ENCODE measurements at regions not wholly inside any gene's neighbourhood (a gene's known extent, or its start where the extent isn't known, plus 50 kb on each side); places are given as distances from the start of the nearest gene placed in this dataset.

GRCh38 chr5:56712895-56713591 is 102.3 kb upstream of the MAP3K1 start:
- no peaks in the 10 kb centered on the region for H4K20me1 ChIP-seq (ENCODE audit: insufficient read depth, low read length)
- FAIRE-seq: no peak
- no peak for DNase-seq (ENCODE audit: low spot score)
- H3K4me2 ChIP-seq (ENCODE audit: low read depth, low read length): no peak overlapping the region
- no peak overlapping the region for H3K9ac ChIP-seq (ENCODE audit: insufficient read depth, low read depth, low read length)
- H3K4me1 ChIP-seq (ENCODE audit: insufficient read depth, low read length): no peaks in the 10 kb centered on the region
- ChIA-PET CTCF (ENCODE audit: low intra/inter-chr PET ratio, low total read pairs) (no interaction called here), POLR2A (no interaction called here)
- no peaks in the 10 kb centered on the region for H3K9me3 ChIP-seq (ENCODE audit: low read length)
- ATAC-seq: no peak
- no peak overlapping the region for H3K27ac ChIP-seq (ENCODE audit: extremely low read length, insufficient read depth, low read length)
- no peaks in the 10 kb centered on the region for H3K79me2 ChIP-seq (ENCODE audit: insufficient read depth, low read length)
- H3K4me3 ChIP-seq (replicated peaks in 1 of 3; ENCODE audit: insufficient read depth in 1 of 3, low read depth in 2 of 3, low read length in 3 of 3): no peak overlapping the region
- in situ Hi-C loops (cut with HindIII; ENCODE audit: extremely low pct_ligation_motif_present, low pct_unique_long_range_greater_than_20kb) (no loop called here), intact Hi-C loops (cut with micrococcal nuclease; ENCODE audit: unreplicated experiment) (no loop called here)
- peak; percentile 79 for TF ChIP-seq CREB1 (IDR thresholded peaks at IDR 0.05)
- no peak for TF ChIP-seq CREB1 (CRISPR knock-in tag; IDR thresholded peaks at IDR 0.05)
- TF ChIP-seq KDM6A (CRISPR knock-in tag; IDR thresholded peaks at IDR 0.05; ENCODE audit: low read depth): no peak
- TF ChIP-seq SMC3 (IDR thresholded peaks at IDR 0.05; ENCODE audit: low read length): no peak
- TF ChIP-seq ONECUT2 (CRISPR knock-in tag; IDR thresholded peaks at IDR 0.05): no peak
- no peak for TF ChIP-seq ZNF577 (CRISPR knock-in tag; IDR thresholded peaks at IDR 0.05; ENCODE audit: borderline replicate concordance, low read depth)
- TF ChIP-seq NFRKB (IDR thresholded peaks at IDR 0.05): no peak
- TF ChIP-seq ZNF589 (CRISPR knock-in tag; conservative IDR thresholded peaks at IDR 0.05): no peak
- TF ChIP-seq ZNF160 (CRISPR knock-in tag; IDR thresholded peaks at IDR 0.05): no peak
- no TSS peak for BruUV-seq (replicated peaks)
- 21% methylated on average over 5 of the region's 5 CpGs for WGBS (ENCODE audit: low lambda C conversion rate)
- H3K36me3 ChIP-seq (replicated peaks in 1 of 2; ENCODE audit: control insufficient read depth in 1 of 2, insufficient read depth in 2 of 2, low read length in 2 of 2): no peaks in the 10 kb centered on the region
- H3K27me3 ChIP-seq (ENCODE audit: control insufficient read depth in 1 of 2, insufficient read depth in 2 of 2, low read length in 2 of 2): 0 out of 5 replicates have a peak, but pooled peaks cover 0 to 5% of the 10 kb centered on the region in 2 experiments
- no peak overlapping the region for H2AFZ ChIP-seq (ENCODE audit: low read length)

DNA sequence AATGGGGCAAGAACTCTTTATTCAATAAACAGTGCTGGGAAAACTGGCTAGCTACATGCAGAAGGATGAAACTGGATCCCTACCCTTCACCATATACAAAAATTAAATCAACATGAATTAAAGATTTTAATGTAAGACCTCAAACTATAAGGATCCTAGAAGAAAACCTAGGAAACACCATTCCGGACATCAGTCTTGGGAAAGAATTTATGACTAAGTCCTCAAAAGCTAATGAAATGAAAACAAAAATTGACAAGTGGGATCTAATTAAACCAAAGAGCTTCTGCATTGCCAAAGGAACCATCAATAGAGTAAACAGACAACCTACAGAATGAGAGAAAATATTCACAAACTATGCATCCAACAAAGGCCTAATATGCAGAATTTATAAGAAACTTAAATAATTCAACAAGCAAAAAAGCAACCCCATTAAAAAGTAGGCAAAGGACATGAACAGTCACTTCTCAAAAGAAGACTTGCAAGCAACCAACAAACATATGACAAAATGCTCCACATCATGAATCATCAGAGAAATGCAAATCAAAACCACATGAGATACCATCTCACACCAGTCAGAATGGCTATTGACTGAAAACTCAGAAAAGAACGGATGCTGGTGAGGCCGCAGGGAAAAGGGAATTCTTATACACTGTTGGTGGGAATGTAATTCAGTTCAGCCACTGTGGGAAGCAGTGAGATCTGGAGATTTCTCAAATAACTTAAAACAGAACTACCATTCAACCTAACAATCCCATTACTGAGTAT is 104.3 kb upstream of the MAP3K1 start:
- H4K20me1 ChIP-seq (ENCODE audit: insufficient read depth, low read length): no peaks in the 10 kb centered on the region
- in situ Hi-C loops (cut with HindIII; ENCODE audit: extremely low pct_ligation_motif_present, low pct_unique_long_range_greater_than_20kb): no loop called here
- no peak for ATAC-seq
- no peak overlapping the region for H3K27ac ChIP-seq (ENCODE audit: extremely low read length, insufficient read depth, low read length)
- ChIA-PET POLR2A (no interaction called here), CTCF (ENCODE audit: low intra/inter-chr PET ratio, low total read pairs) (no interaction called here)
- FAIRE-seq: no peak
- H3K9ac ChIP-seq (ENCODE audit: insufficient read depth, low read depth, low read length): no peak overlapping the region
- 79% methylated on average over 3 of the region's 3 CpGs for WGBS (ENCODE audit: low lambda C conversion rate)
- DNase-seq (ENCODE audit: low spot score): no peak
- no peak overlapping the region for H3K4me3 ChIP-seq (replicated peaks in 1 of 3; ENCODE audit: insufficient read depth in 1 of 3, low read depth in 2 of 3, low read length in 3 of 3)
- no peaks in the 10 kb centered on the region for H3K79me2 ChIP-seq (ENCODE audit: insufficient read depth, low read length)
- no peak overlapping the region for H2AFZ ChIP-seq (ENCODE audit: low read length)
- no peaks in the 10 kb centered on the region for H3K36me3 ChIP-seq (replicated peaks in 1 of 2; ENCODE audit: control insufficient read depth in 1 of 2, insufficient read depth in 2 of 2, low read length in 2 of 2)
- no peaks in the 10 kb centered on the region for H3K9me3 ChIP-seq (ENCODE audit: low read length)
- 0 out of 5 replicates have a peak, but pooled peaks cover 0 to 4% of the 10 kb centered on the region in 2 experiments for H3K27me3 ChIP-seq (ENCODE audit: control insufficient read depth in 1 of 2, insufficient read depth in 2 of 2, low read length in 2 of 2)
- H3K4me2 ChIP-seq (ENCODE audit: low read depth, low read length): no peak overlapping the region
- H3K4me1 ChIP-seq (ENCODE audit: insufficient read depth, low read length): no peaks in the 10 kb centered on the region
- BruUV-seq (replicated peaks): no TSS peak
- intact Hi-C loops (cut with micrococcal nuclease; ENCODE audit: unreplicated experiment): no loop called here
- TF ChIP-seq SKI (IDR thresholded peaks at IDR 0.05; ENCODE audit: partially characterized antibody) (no peak), DRAP1 (CRISPR knock-in tag; IDR thresholded peaks at IDR 0.05) (no peak), FOXC1 (CRISPR knock-in tag; IDR thresholded peaks at IDR 0.05; ENCODE audit: borderline replicate concordance) (no peak), PRDM4 (CRISPR knock-in tag; IDR thresholded peaks at IDR 0.05; ENCODE audit: borderline replicate concordance) (no peak), ZFP82 (CRISPR knock-in tag; IDR thresholded peaks at IDR 0.05; ENCODE audit: borderline replicate concordance) (no peak)
- TF ChIP-seq, protein P1, sequence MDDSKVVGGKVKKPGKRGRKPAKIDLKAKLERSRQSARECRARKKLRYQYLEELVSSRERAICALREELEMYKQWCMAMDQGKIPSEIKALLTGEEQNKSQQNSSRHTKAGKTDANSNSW (CRISPR knock-in tag; IDR thresholded peaks at IDR 0.05; ENCODE audit: borderline replicate concordance): no peak

Data from HepG2 (cell line).